ENCODE measurements at regions not wholly inside any gene's neighbourhood (a gene's known extent, or its start where the extent isn't known, plus 50 kb on each side); places are given as distances from the start of the nearest gene placed in this dataset.

DNA sequence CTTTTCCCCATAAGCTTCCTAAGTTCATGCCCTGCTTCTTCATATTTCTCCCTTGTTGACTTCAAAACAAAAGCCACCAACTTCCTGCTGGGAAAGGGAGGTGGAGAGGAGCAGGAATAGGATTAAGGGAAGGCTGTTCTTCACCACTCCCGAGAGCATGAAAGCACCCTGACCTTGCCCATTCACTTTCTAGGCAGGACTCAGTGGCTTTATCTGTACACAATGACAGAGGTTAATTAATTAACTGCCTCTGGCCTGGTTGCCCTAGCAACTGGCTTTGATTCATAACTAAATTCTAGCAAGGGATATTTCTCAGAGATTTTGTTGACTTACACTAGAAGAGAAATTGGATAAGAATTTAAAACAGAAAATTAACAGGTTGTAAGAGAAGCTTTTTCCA is 396.8 kb downstream of the RPS29 start:
- no peak for DNase-seq (ENCODE audit: low spot score)
- in situ Hi-C loops (cut with MboI; ENCODE audit: low pct_unique_long_range_greater_than_20kb, low sequenced_read_pairs, unreplicated experiment): no loop called here
- TF ChIP-seq, protein P1, sequence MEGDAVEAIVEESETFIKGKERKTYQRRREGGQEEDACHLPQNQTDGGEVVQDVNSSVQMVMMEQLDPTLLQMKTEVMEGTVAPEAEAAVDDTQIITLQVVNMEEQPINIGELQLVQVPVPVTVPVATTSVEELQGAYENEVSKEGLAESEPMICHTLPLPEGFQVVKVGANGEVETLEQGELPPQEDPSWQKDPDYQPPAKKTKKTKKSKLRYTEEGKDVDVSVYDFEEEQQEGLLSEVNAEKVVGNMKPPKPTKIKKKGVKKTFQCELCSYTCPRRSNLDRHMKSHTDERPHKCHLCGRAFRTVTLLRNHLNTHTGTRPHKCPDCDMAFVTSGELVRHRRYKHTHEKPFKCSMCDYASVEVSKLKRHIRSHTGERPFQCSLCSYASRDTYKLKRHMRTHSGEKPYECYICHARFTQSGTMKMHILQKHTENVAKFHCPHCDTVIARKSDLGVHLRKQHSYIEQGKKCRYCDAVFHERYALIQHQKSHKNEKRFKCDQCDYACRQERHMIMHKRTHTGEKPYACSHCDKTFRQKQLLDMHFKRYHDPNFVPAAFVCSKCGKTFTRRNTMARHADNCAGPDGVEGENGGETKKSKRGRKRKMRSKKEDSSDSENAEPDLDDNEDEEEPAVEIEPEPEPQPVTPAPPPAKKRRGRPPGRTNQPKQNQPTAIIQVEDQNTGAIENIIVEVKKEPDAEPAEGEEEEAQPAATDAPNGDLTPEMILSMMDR (IDR thresholded peaks at IDR 0.05; ENCODE audit: extremely low read depth, insufficient read depth, missing control alignments): no peak

DNA sequence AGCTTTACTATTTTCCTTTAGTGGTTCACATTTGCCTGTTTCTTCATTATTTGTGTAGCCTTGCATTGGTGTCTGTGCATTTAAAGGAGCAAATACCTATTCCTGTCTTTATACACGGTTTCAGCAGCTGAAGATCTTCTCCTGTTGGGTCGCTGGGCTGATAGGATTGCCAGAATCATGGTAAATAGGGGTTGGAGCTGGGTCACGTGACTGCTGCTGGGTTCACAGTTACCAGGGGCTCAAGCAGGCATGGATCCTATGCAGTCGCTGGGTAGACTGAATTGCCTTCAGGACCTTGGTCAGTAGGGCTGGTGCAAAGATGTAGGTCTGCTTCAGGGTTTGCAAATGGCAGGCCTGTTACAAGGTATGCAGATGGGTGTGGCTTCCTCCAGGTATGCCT is 398.4 kb downstream of the RPS29 start:
- TF ChIP-seq, protein P1 (IDR thresholded peaks at IDR 0.05; ENCODE audit: extremely low read depth, insufficient read depth, missing control alignments): no peak
- in situ Hi-C loops (cut with MboI; ENCODE audit: low pct_unique_long_range_greater_than_20kb, low sequenced_read_pairs, unreplicated experiment): no loop called here
- DNase-seq (ENCODE audit: low spot score): no peak

- in situ Hi-C loops (cut with MboI; ENCODE audit: low pct_unique_long_range_greater_than_20kb, low sequenced_read_pairs, unreplicated experiment): no loop called here
- DNase-seq (ENCODE audit: low spot score): peak; percentile 45
- TF ChIP-seq, protein P1 (IDR thresholded peaks at IDR 0.05; ENCODE audit: extremely low read depth, insufficient read depth, missing control alignments): peak; percentile 79
These were observed 412.3 kb downstream of the RPS29 start for GRCh38 chr14:49173765-49174373.

- TF ChIP-seq, protein P1 (IDR thresholded peaks at IDR 0.05; ENCODE audit: extremely low read depth, insufficient read depth, missing control alignments): no peak
- in situ Hi-C loops (cut with MboI; ENCODE audit: low pct_unique_long_range_greater_than_20kb, low sequenced_read_pairs, unreplicated experiment): no loop called here
- DNase-seq (ENCODE audit: low spot score): no peak
These were observed 422.1 kb downstream of the RPS29 start for GRCh38 chr14:49164074-49164473.

DNA sequence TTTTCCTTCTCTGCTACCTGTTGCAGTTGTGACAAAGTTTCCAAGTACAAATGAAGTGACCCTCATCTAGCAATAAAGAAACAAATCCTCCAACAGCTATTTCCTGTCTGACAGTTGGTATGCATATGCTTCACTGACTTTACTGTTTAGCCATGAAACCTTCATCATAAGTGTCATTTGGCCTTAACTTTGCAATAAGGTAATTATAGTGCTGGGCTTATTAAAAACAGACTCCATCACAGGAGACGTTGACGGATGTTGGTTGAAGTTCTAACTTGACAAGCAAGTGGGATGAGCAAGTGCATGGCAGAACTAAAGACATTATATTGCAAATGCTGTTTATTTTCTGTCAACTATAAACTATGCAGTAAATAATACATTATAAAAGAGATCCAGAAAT is 425.2 kb downstream of the RPS29 start:
- in situ Hi-C loops (cut with MboI; ENCODE audit: low pct_unique_long_range_greater_than_20kb, low sequenced_read_pairs, unreplicated experiment): no loop called here
- DNase-seq (ENCODE audit: low spot score): no peak
- TF ChIP-seq, protein P1 (IDR thresholded peaks at IDR 0.05; ENCODE audit: extremely low read depth, insufficient read depth, missing control alignments): no peak

GRCh38 chr14:49159081-49159480 is 427.1 kb downstream of the RPS29 start:
- in situ Hi-C loops (cut with MboI; ENCODE audit: low pct_unique_long_range_greater_than_20kb, low sequenced_read_pairs, unreplicated experiment): no loop called here
- no peak for DNase-seq (ENCODE audit: low spot score)
- TF ChIP-seq, protein P1 (IDR thresholded peaks at IDR 0.05; ENCODE audit: extremely low read depth, insufficient read depth, missing control alignments): no peak
